ENCODE measurements at regions not wholly inside any gene's neighbourhood (a gene's known extent, or its start where the extent isn't known, plus 50 kb on each side); places are given as distances from the start of the nearest gene placed in this dataset.

GRCh38 chr3:193948459-193948858 lies 187.5 kb upstream of the HES1 start:
- no peak for DNase-seq (ENCODE audit: low spot score)
- Histone ChIP-seq H3K9me3 (ENCODE audit: control insufficient read depth in 4 of 4, low read length in 3 of 4) (no peaks in the 10 kb centered on the region), H3K4me3 (ENCODE audit: low read depth in 1 of 3, low read length in 3 of 3) (no peak overlapping the region), H3K4me1 (ENCODE audit: control insufficient read depth in 4 of 4, insufficient read depth in 4 of 4, low read length in 3 of 4) (no peaks in the 10 kb centered on the region), H3K27ac (ENCODE audit: low read depth in 1 of 2, low read length in 2 of 2) (no peak overlapping the region), H3K27me3 (ENCODE audit: control insufficient read depth in 4 of 4, insufficient read depth in 4 of 4, low read length in 3 of 4) (no peaks in the 10 kb centered on the region), H3K36me3 (ENCODE audit: control insufficient read depth in 4 of 4, insufficient read depth in 3 of 4, low read depth in 1 of 4, low read length in 3 of 4) (no peaks in the 10 kb centered on the region), H3K9ac (ENCODE audit: low read depth in 1 of 2, low read length in 2 of 2) (no peak overlapping the region)
- no peak for TF ChIP-seq RXRA (IDR thresholded peaks at IDR 0.05)
- no peak for TF ChIP-seq JUND (IDR thresholded peaks at IDR 0.05)
- TF ChIP-seq, protein P1, sequence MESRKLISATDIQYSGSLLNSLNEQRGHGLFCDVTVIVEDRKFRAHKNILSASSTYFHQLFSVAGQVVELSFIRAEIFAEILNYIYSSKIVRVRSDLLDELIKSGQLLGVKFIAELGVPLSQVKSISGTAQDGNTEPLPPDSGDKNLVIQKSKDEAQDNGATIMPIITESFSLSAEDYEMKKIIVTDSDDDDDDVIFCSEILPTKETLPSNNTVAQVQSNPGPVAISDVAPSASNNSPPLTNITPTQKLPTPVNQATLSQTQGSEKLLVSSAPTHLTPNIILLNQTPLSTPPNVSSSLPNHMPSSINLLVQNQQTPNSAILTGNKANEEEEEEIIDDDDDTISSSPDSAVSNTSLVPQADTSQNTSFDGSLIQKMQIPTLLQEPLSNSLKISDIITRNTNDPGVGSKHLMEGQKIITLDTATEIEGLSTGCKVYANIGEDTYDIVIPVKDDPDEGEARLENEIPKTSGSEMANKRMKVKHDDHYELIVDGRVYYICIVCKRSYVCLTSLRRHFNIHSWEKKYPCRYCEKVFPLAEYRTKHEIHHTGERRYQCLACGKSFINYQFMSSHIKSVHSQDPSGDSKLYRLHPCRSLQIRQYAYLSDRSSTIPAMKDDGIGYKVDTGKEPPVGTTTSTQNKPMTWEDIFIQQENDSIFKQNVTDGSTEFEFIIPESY (IDR thresholded peaks at IDR 0.05), result no peak
- TF ChIP-seq, protein P2, sequence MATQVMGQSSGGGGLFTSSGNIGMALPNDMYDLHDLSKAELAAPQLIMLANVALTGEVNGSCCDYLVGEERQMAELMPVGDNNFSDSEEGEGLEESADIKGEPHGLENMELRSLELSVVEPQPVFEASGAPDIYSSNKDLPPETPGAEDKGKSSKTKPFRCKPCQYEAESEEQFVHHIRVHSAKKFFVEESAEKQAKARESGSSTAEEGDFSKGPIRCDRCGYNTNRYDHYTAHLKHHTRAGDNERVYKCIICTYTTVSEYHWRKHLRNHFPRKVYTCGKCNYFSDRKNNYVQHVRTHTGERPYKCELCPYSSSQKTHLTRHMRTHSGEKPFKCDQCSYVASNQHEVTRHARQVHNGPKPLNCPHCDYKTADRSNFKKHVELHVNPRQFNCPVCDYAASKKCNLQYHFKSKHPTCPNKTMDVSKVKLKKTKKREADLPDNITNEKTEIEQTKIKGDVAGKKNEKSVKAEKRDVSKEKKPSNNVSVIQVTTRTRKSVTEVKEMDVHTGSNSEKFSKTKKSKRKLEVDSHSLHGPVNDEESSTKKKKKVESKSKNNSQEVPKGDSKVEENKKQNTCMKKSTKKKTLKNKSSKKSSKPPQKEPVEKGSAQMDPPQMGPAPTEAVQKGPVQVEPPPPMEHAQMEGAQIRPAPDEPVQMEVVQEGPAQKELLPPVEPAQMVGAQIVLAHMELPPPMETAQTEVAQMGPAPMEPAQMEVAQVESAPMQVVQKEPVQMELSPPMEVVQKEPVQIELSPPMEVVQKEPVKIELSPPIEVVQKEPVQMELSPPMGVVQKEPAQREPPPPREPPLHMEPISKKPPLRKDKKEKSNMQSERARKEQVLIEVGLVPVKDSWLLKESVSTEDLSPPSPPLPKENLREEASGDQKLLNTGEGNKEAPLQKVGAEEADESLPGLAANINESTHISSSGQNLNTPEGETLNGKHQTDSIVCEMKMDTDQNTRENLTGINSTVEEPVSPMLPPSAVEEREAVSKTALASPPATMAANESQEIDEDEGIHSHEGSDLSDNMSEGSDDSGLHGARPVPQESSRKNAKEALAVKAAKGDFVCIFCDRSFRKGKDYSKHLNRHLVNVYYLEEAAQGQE (IDR thresholded peaks at IDR 0.05), result no peak
- no peak for TF ChIP-seq YY1 (IDR thresholded peaks at IDR 0.05)
- TF ChIP-seq, protein P3, sequence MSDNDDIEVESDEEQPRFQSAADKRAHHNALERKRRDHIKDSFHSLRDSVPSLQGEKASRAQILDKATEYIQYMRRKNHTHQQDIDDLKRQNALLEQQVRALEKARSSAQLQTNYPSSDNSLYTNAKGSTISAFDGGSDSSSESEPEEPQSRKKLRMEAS (IDR thresholded peaks at IDR 0.05), result no peak
- no peak for TF ChIP-seq HNF4G (IDR thresholded peaks at IDR 0.05)
- TF ChIP-seq, protein P4, sequence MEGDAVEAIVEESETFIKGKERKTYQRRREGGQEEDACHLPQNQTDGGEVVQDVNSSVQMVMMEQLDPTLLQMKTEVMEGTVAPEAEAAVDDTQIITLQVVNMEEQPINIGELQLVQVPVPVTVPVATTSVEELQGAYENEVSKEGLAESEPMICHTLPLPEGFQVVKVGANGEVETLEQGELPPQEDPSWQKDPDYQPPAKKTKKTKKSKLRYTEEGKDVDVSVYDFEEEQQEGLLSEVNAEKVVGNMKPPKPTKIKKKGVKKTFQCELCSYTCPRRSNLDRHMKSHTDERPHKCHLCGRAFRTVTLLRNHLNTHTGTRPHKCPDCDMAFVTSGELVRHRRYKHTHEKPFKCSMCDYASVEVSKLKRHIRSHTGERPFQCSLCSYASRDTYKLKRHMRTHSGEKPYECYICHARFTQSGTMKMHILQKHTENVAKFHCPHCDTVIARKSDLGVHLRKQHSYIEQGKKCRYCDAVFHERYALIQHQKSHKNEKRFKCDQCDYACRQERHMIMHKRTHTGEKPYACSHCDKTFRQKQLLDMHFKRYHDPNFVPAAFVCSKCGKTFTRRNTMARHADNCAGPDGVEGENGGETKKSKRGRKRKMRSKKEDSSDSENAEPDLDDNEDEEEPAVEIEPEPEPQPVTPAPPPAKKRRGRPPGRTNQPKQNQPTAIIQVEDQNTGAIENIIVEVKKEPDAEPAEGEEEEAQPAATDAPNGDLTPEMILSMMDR (IDR thresholded peaks at IDR 0.05; ENCODE audit: low read depth, low read length, missing input control), result no peak
- TF ChIP-seq FOXA1 (IDR thresholded peaks at IDR 0.05), result no peak
- no peak for TF ChIP-seq EGR1 (IDR thresholded peaks at IDR 0.05; ENCODE audit: low read depth in 2 of 2)
- no peak for TF ChIP-seq SP1 (IDR thresholded peaks at IDR 0.05)
- TF ChIP-seq HNF4A (conservative IDR thresholded peaks at IDR 0.05), result no peak
- 80% methylated on average over 3 of the region's 3 CpGs for WGBS

DNA sequence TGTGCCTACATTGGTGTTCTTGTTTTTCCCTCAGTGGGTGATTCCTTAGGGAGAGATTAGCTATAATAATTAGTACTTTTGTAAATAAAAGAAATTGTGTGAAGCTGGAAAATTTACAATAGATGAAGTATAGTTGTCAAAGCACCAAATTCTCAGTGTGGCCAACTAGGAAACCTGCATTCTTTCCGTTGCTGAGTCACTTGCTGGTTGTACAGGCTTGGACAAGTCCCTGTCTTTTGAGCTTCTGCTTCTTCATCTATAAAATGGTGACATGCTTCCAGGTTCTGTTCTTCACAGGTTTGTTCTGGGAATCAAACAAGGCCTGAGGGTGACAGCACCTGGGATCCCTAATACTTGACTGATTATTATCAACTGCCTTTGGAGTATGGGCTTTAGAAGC lies 184.1 kb upstream of the HES1 start:
- no peak overlapping the region for H3K9ac ChIP-seq (ENCODE audit: low read depth in 1 of 2, low read length in 2 of 2)
- 93% methylated on average over 1 of the region's 1 CpG for WGBS
- no peak overlapping the region for H3K27ac ChIP-seq (ENCODE audit: low read depth in 1 of 2, low read length in 2 of 2)
- no peak overlapping the region for H3K4me3 ChIP-seq (ENCODE audit: low read depth in 1 of 3, low read length in 3 of 3)
- H3K4me1 ChIP-seq (ENCODE audit: control insufficient read depth in 4 of 4, insufficient read depth in 4 of 4, low read length in 3 of 4), result no peaks in the 10 kb centered on the region
- H3K27me3 ChIP-seq (ENCODE audit: control insufficient read depth in 4 of 4, insufficient read depth in 4 of 4, low read length in 3 of 4), result no peaks in the 10 kb centered on the region
- no peak for DNase-seq (ENCODE audit: low spot score)
- H3K36me3 ChIP-seq (ENCODE audit: control insufficient read depth in 4 of 4, insufficient read depth in 3 of 4, low read depth in 1 of 4, low read length in 3 of 4), result no peaks in the 10 kb centered on the region
- peaks cover 0 to 13% (median 2%) of the 10 kb centered on the region in 4 donors for H3K9me3 ChIP-seq (ENCODE audit: control insufficient read depth in 4 of 4, low read length in 3 of 4)
- no peak for TF ChIP-seq RXRA (IDR thresholded peaks at IDR 0.05)
- TF ChIP-seq, protein P1 (IDR thresholded peaks at IDR 0.05), result no peak
- TF ChIP-seq, protein P4 (IDR thresholded peaks at IDR 0.05; ENCODE audit: low read depth, low read length, missing input control), result no peak
- no peak for TF ChIP-seq JUND (IDR thresholded peaks at IDR 0.05)
- TF ChIP-seq HNF4A (conservative IDR thresholded peaks at IDR 0.05), result no peak
- no peak for TF ChIP-seq NR2F2 (IDR thresholded peaks at IDR 0.05)
- no peak for TF ChIP-seq FOXA2 (IDR thresholded peaks at IDR 0.05)
- TF ChIP-seq GABPA (IDR thresholded peaks at IDR 0.05 in 1 of 2, conservative IDR thresholded peaks at IDR 0.05 in 1 of 2), result no peak
- TF ChIP-seq, protein P2 (IDR thresholded peaks at IDR 0.05), result no peak
- TF ChIP-seq, protein P5, sequence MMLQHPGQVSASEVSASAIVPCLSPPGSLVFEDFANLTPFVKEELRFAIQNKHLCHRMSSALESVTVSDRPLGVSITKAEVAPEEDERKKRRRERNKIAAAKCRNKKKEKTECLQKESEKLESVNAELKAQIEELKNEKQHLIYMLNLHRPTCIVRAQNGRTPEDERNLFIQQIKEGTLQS (IDR thresholded peaks at IDR 0.05), result no peak

All from liver (tissue), 8 donors.